Spleen (tissue), 11 donors: ENCODE measurements at regions not wholly inside any gene's neighbourhood (a gene's known extent, or its start where the extent isn't known, plus 50 kb on each side); places are given as distances from the start of the nearest gene placed in this dataset.

Experiments
- DNase-seq: peaks from one replicate; pipeline ENCODE4 v3.0.0-alpha.2; 2020
- H3K27ac ChIP-seq, 8 donors: fragments of 200-600 bp; sonication (generic) in 7 of 8; 1 replicate in 4 of 8; 2 replicates in 4 of 8; pipeline versions ENCODE4 v1.5.0 to v1.8.0; 2016 to 2021; ENCODE audit warnings: inconsistent platforms in 4 of 8, mild to moderate bottlenecking in 4 of 8, moderate library complexity in 1 of 8
- H3K27me3 ChIP-seq, 7 donors: fragments of 200-600 bp; sonication (generic) in 6 of 7; replicated peaks in 1 of 7; 1 replicate in 4 of 7; 2 replicates in 3 of 7; pipeline versions ENCODE4 v1.5.0 to v1.8.0; 2016 to 2021; ENCODE audit warnings: inconsistent platforms in 3 of 7, mild to moderate bottlenecking in 1 of 7
- H3K36me3 ChIP-seq, 6 donors: fragments of 200-600 bp; sonication (generic) in 5 of 6; 1 replicate in 4 of 6; 2 replicates in 2 of 6; pipeline versions ENCODE4 v1.5.0 to v1.8.0; 2016 to 2021; ENCODE audit warnings: inconsistent platforms in 2 of 6
- H3K4me1 ChIP-seq, 6 donors: fragments of 200-600 bp; sonication (generic) in 5 of 6; 1 replicate in 3 of 6; 2 replicates in 3 of 6; pipeline versions ENCODE4 v1.5.0 to v1.8.0; 2016 to 2021; ENCODE audit warnings: inconsistent platforms in 3 of 6
- H3K4me3 ChIP-seq, 8 donors: fragments of 200-600 bp; sonication (generic) in 7 of 8; 1 replicate in 4 of 8; 2 replicates in 4 of 8; pipeline versions ENCODE4 v1.5.0 to v1.8.0; 2016 to 2021; ENCODE audit warnings: inconsistent platforms in 4 of 8, mild to moderate bottlenecking in 4 of 8, moderate library complexity in 2 of 8
- H3K9me3 ChIP-seq, 8 donors: fragments of 200-600 bp; sonication (generic) in 7 of 8; 1 replicate in 4 of 8; 2 replicates in 4 of 8; pipeline versions ENCODE4 v1.5.0 to v1.8.0; 2016 to 2021; ENCODE audit warnings: inconsistent platforms in 4 of 8
- CTCF ChIP-seq, 11 experiments: fragments of 200-600 bp in 7 of 11; fragments of 450-650 bp in 4 of 11; sonication (generic) in 4 of 11; IDR thresholded peaks in 8 of 11; conservative IDR thresholded peaks in 3 of 11; 1 replicate in 7 of 11; 2 replicates in 4 of 11; pipeline versions ENCODE4 v1.4.0 to v1.8.0; 2016 to 2021; ENCODE audit warnings: antibody characterized with exemption in 11 of 11, inconsistent platforms in 4 of 11, mild to moderate bottlenecking in 1 of 11
- POLR2A ChIP-seq, 3 donors: fragments of 450-650 bp; IDR thresholded peaks; one replicate each; pipeline ENCODE4 v1.5.1; 2017; ENCODE audit warnings: antibody characterized with exemption in 3 of 3, mild to moderate bottlenecking in 1 of 3
- POLR2AphosphoS5 ChIP-seq, 3 donors: sonication (generic); formaldehyde crosslinking; IDR thresholded peaks; one replicate each; pipeline ENCODE4 v1.5.1; 2017; ENCODE audit warnings: antibody characterized with exemption in 3 of 3
- WGBS, 5 donors: extraction: QIAGEN DNeasy Blood & Tissue Kit in 3 of 5; methylation state at CpG; one replicate each; pipeline versions ENCODE4 v1.1.5 to v1.1.7; 2013 to 2018; 5-methylcytosine and 5-hydroxymethylcytosine counted together
- intact Hi-C: fragments of 100-400 bp; cut with DNase I; formaldehyde crosslinking; loops from one replicate; pipeline ENCODE4 v1.15.0; 2023; ENCODE audit warnings: low total_unique reads
- donor health status: healthy with polysubstance abuse.
- donor health status: DM: no; HTN: no; CAD: no; lungs with moderate emphysema.
- donor health status: DM: no; HTN: no; CAD: no.
- donor health status: Bipolar disorder and iron deficiency.
- donor health status: healthy.
- donor health status: DM: no; HTN: no; CAD: no.
- donor health status: DM: yes; HTN: yes; CAD: no.

GRCh38 chr18:55089610-55090009 is 130.3 kb upstream of the CCDC68 start:
- Histone ChIP-seq H3K36me3 (no peaks in the 10 kb centered on the region), H3K4me3 (no peak overlapping the region), H3K27ac (no peak overlapping the region), H3K4me1 (peaks cover 0 to 12% (median 0%) of the 10 kb centered on the region in 6 donors), H3K9me3 (no peaks in the 10 kb centered on the region), H3K27me3 (no peaks in the 10 kb centered on the region)
- 94 to 97% (median 95%) methylated on average over 3 of the region's 3 CpGs for WGBS, 5 donors
- intact Hi-C loops, result no loop called here
- DNase-seq, result no peak
- TF ChIP-seq POLR2AphosphoS5 (IDR thresholded peaks at IDR 0.05), result no peak
- TF ChIP-seq POLR2A (IDR thresholded peaks at IDR 0.05), result no peak
- no peak for TF ChIP-seq CTCF (IDR thresholded peaks at IDR 0.05 in 8 of 11, conservative IDR thresholded peaks at IDR 0.05 in 3 of 11)

- DNase-seq, result no peak
- 30 to 69% (median 62%) methylated on average over 3 of the region's 3 CpGs for WGBS, 5 donors
Measured at GRCh38 chr18:55088561-55088960, 129.3 kb upstream of the CCDC68 start.

GRCh38 chr18:55088000-55088401 is 128.7 kb upstream of the CCDC68 start:
- Histone ChIP-seq H3K4me1 (peaks cover 0 to 12% (median 0%) of the 10 kb centered on the region in 6 donors), H3K27ac (peak overlapping the region in 1 of 8 donors; percentile 9), H3K27me3 (no peaks in the 10 kb centered on the region), H3K9me3 (no peaks in the 10 kb centered on the region), H3K4me3 (no peak overlapping the region), H3K36me3 (no peaks in the 10 kb centered on the region)
- no peak for TF ChIP-seq CTCF (IDR thresholded peaks at IDR 0.05 in 8 of 11, conservative IDR thresholded peaks at IDR 0.05 in 3 of 11)
- intact Hi-C loops, result no loop called here
- no peak for DNase-seq
- 36 to 56% (median 41%) methylated on average over 2 of the region's 2 CpGs for WGBS, 5 donors

More at GRCh38 chr18:55088561-55088960, 129.3 kb upstream of the CCDC68 start:
- Histone ChIP-seq H3K36me3 (no peaks in the 10 kb centered on the region), H3K27me3 (no peaks in the 10 kb centered on the region), H3K9me3 (no peaks in the 10 kb centered on the region), H3K4me3 (no peak overlapping the region), H3K27ac (peak overlapping the region in 1 of 8 donors; percentile 9), H3K4me1 (peaks cover 0 to 12% (median 0%) of the 10 kb centered on the region in 6 donors)
- intact Hi-C loops, result no loop called here
- no peak for TF ChIP-seq POLR2A (IDR thresholded peaks at IDR 0.05)
- TF ChIP-seq CTCF (IDR thresholded peaks at IDR 0.05 in 8 of 11, conservative IDR thresholded peaks at IDR 0.05 in 3 of 11), result no peak
- TF ChIP-seq POLR2AphosphoS5 (IDR thresholded peaks at IDR 0.05), result no peak

- H3K4me1 ChIP-seq, result peaks cover 0 to 12% (median 0%) of the 10 kb centered on the region in 6 donors
- no peaks in the 10 kb centered on the region for H3K27me3 ChIP-seq
- TF ChIP-seq CTCF (IDR thresholded peaks at IDR 0.05 in 8 of 11, conservative IDR thresholded peaks at IDR 0.05 in 3 of 11) (no peak), POLR2AphosphoS5 (IDR thresholded peaks at IDR 0.05) (no peak)
- H3K9me3 ChIP-seq, result no peaks in the 10 kb centered on the region
- H3K36me3 ChIP-seq, result no peaks in the 10 kb centered on the region
- 80 to 86% (median 85%) methylated on average over 3 of the region's 3 CpGs for WGBS, 5 donors
- no peak overlapping the region for H3K4me3 ChIP-seq
- DNase-seq, result no peak
- intact Hi-C loops, result no loop called here
- no peak overlapping the region for H3K27ac ChIP-seq
Measured at GRCh38 chr18:55086906-55087305, 127.6 kb upstream of the CCDC68 start.
